Stimulated activated CD4-positive, alpha-beta T cell treated with anti-CD3 and anti-CD28 coated beads, Interleukin-4, amount 100 ng/mL, for 48 hours (primary cell): ENCODE measurements at regions not wholly inside any gene's neighbourhood (a gene's known extent, or its start where the extent isn't known, plus 50 kb on each side); places are given as distances from the start of the nearest gene placed in this dataset.

Experiments
- DNase-seq, 2 donors: peaks; one replicate each; pipeline ENCODE4 v3.0.0-alpha.2; 2020; ENCODE audit warnings: low read depth in 2 of 2

GRCh38 chr3:9301091-9301490 is 51.6 kb upstream of the SRGAP3 start:
- DNase-seq: no peak

DNA sequence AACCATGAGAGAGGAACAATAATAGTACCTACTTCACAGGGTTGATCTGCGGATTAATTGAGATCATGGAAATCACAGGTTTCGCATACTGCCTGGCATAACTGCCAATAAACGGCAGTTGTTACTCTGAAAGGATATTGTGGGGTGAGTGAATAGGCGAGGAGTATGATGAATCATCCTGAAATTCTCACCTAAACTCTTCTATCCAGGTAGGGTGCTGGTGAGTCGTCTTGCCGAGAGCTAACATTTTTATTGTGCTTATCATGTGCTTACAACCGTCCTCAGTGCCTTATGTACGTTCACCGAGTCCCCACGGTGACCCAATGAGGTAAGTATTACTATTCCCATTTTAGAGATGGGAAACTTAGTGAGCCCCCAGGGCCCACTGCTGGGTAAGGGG is 52.4 kb upstream of the SRGAP3 start:
- DNase-seq: no peak

DNA sequence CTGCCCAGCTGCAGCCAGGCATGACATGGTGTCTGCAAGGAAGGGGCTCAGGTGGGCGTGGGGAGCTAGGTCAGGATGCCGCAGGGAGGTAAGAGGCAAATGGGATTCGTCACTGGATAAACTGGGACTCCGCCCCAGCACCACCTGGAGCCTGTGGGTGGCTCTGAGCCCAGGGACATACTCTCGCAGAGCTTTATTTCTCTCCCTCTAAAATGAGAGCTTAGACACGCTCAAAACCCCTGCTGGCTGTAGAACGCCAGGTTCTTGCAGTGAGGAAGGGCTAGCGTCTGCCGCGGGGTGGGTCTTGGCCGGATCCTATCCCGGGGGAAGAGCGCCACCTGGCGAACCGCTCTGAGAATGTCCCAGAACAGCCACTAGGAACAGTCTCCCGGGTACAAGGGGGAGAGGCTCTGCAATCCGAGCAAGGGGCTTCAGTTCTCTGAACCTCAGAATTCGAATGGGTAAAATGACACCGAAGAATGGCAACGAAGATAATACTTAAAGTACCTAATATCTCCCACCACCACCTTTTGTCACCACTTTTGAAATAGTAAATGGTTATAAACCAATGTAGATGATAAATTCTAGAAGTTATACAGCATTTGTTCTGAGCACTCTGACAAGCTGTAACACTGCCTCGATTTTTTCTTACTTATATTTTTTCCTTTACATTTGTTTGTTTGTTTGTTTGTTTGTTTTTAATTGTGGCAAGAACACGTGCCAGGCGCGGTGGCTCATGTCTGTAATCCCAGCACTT is 53.2 kb upstream of the SRGAP3 start:
- peak; percentile 69 to 71 for DNase-seq

DNA sequence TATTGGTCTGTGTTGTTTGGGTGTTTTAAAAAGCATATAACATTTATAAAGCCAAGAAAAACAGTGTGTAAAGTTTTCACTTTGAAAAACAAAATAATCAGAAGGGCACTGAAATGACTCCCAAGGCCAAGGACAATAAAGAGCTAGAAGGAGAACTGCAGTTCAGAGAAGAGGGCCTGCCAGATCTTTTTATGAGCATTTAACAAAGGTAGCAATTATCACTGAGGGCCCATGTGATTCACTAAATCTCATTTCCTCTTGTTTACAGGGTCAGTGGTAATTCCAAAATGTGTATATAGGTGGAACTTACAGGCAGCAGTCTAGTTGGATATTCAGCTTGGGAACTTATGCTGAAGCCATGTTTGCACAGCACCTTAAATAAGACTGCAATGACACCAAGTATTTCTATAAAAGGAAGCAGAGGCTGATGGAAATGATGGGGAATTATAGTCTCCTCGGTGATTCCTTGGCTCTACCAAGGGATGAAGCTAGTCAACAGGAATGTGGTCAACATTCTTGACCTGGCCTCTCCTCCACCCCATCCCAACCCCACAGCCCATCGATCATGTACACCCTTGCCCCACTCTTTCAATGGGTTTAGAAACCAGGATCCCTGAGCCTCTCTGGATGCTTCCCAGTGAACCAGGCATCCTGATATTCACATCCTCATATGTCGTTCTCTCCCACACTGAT is 54.4 kb upstream of the THUMPD3 start:
- no peak for DNase-seq

DNA sequence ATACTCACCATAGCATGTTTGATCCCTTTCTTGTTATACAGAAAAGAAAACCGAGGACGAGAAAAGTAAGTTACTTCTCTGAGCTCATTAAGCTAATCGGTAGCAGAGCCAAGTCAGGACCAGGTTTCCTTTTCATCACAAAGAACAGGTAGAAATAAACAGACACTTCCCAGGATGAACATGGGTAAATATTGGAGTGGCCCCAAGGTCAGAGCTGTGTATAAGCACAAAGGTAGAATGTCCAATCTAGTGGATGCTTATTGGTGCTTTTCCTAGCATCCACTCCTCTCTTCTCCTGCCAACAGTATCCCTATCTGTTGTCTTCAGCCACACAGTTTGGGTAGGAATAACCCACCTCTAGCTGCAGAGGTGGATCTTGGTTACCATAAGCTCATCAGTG is 52.8 kb upstream of the THUMPD3 start:
- DNase-seq: no peak

GRCh38 chr3:9311228-9311627 is 51.6 kb upstream of the THUMPD3 start:
- no peak for DNase-seq
